Calu3 (cell line): ENCODE measurements at regions not wholly inside any gene's neighbourhood (a gene's known extent, or its start where the extent isn't known, plus 50 kb on each side); places are given as distances from the start of the nearest gene placed in this dataset.

Experiments
- BruUV-seq: library from RNA; stranded (reverse); fragments of 400-500 nt; replicated peaks from 2 replicates; lab custom pipeline; 2021; lab: Mats Ljungman, UMichigan
- CTCF ChIA-PET: fragments of 300-600 bp; sonication (Branson Sonifier 250); formaldehyde crosslinking; loops from one replicate; lab custom pipeline; 2022; ENCODE audit warnings: antibody characterized with exemption; lab: Charles Lee
- DNase-seq: peaks from one replicate; pipeline ENCODE4 v3.0.0; 2022
- H3K27ac Mint-ChIP-seq: one replicate; pipeline ENCODE4 v1.8.0; 2022; ENCODE audit warnings: mixed read lengths; ENCODE audit not compliant: unreplicated experiment
- H3K27me3 Mint-ChIP-seq: one replicate; pipeline ENCODE4 v1.8.0; 2022; ENCODE audit warnings: mixed read lengths; ENCODE audit not compliant: unreplicated experiment
- H3K36me3 Mint-ChIP-seq: one replicate; pipeline ENCODE4 v1.8.0; 2022; ENCODE audit warnings: mild to moderate bottlenecking, moderate library complexity, mixed read lengths; ENCODE audit not compliant: insufficient read depth, unreplicated experiment
- H3K4me1 Mint-ChIP-seq: one replicate; pipeline ENCODE4 v1.8.0; 2022; ENCODE audit warnings: mild to moderate bottlenecking, low read depth, mixed read lengths; ENCODE audit not compliant: unreplicated experiment
- H3K4me3 Mint-ChIP-seq: one replicate; pipeline ENCODE4 v1.8.0; 2022; ENCODE audit warnings: mild to moderate bottlenecking, low read depth, moderate library complexity, mixed read lengths; ENCODE audit not compliant: unreplicated experiment
- H3K9me3 Mint-ChIP-seq: one replicate; pipeline ENCODE4 v1.8.0; 2022; ENCODE audit warnings: low read depth, mixed read lengths; ENCODE audit not compliant: unreplicated experiment
- intact Hi-C: fragments of 100-400 bp; cut with micrococcal nuclease; formaldehyde crosslinking; loops from one replicate; pipeline ENCODE4 v1.10.0; 2022; ENCODE audit not compliant: unreplicated experiment
- TF ChIP-seq, protein P1 (sequence below): fragments of 200-600 bp; IDR thresholded peaks from one replicate; pipeline ENCODE4 v1.8.0; 2022; ENCODE audit warnings: antibody characterized with exemption; ENCODE audit not compliant: unreplicated experiment

DNA sequence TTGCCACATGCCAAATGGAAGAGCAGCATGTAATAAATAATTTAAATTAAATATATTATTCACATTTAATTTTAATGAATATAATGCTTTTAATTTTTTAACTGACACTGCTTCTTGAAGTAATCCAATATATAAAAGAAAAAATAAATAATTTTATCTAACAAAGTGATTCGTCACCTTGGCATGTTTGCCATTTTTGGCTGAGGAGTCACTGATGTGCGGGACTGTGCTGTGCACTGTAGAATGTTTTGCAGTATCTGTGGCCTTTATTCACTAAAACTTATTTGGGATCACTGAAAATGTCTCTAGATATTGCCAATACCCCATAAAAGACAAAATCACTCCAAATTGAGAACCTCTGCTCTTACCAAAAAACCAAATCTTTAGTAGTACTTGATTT lies 807.8 kb downstream of the BRINP3 start:
- BruUV-seq, result no TSS peak
- Mint-ChIP-seq H3K27me3 (no peaks in the 10 kb centered on the region), H3K9me3 (peaks cover 2% of the 10 kb centered on the region), H3K4me3 (no peak overlapping the region), H3K27ac (no peak overlapping the region), H3K36me3 (no peaks in the 10 kb centered on the region), H3K4me1 (peaks cover 14% of the 10 kb centered on the region)
- CTCF ChIA-PET, result no interaction called here
- TF ChIP-seq, protein P1, sequence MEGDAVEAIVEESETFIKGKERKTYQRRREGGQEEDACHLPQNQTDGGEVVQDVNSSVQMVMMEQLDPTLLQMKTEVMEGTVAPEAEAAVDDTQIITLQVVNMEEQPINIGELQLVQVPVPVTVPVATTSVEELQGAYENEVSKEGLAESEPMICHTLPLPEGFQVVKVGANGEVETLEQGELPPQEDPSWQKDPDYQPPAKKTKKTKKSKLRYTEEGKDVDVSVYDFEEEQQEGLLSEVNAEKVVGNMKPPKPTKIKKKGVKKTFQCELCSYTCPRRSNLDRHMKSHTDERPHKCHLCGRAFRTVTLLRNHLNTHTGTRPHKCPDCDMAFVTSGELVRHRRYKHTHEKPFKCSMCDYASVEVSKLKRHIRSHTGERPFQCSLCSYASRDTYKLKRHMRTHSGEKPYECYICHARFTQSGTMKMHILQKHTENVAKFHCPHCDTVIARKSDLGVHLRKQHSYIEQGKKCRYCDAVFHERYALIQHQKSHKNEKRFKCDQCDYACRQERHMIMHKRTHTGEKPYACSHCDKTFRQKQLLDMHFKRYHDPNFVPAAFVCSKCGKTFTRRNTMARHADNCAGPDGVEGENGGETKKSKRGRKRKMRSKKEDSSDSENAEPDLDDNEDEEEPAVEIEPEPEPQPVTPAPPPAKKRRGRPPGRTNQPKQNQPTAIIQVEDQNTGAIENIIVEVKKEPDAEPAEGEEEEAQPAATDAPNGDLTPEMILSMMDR, result no peak
- intact Hi-C loops, result no loop called here
- DNase-seq, result no peak

DNA sequence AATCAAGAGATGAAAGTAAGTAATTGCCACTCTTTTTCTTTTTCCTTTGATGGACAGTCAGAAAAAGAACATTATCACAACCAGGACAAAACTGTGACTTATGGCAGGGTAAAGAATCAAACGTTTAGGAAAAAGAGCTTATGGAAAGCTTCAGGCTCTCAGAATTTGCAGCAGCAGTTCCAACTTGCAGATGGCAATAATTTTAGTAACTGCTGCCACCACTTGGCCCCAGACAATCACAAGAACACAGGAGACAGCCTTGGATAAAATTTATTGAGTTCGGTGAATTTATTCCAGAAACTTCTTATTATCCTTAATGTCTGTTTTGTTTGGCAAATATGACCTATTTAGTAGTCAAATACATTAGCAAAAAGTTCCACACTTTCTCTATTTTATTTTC lies 804.4 kb downstream of the BRINP3 start:
- no peak for DNase-seq
- Mint-ChIP-seq H3K27ac (no peak overlapping the region), H3K36me3 (no peaks in the 10 kb centered on the region), H3K4me1 (no peaks in the 10 kb centered on the region), H3K4me3 (no peak overlapping the region), H3K9me3 (peaks cover 2% of the 10 kb centered on the region), H3K27me3 (no peaks in the 10 kb centered on the region)
- BruUV-seq, result no TSS peak
- TF ChIP-seq, protein P1, result no peak
- intact Hi-C loops, result loop anchor here (2.0 kb wide), 1 partner anchor 242 kb away; no protein-coding TSS in a partner anchor
- CTCF ChIA-PET, result no interaction called here

DNA sequence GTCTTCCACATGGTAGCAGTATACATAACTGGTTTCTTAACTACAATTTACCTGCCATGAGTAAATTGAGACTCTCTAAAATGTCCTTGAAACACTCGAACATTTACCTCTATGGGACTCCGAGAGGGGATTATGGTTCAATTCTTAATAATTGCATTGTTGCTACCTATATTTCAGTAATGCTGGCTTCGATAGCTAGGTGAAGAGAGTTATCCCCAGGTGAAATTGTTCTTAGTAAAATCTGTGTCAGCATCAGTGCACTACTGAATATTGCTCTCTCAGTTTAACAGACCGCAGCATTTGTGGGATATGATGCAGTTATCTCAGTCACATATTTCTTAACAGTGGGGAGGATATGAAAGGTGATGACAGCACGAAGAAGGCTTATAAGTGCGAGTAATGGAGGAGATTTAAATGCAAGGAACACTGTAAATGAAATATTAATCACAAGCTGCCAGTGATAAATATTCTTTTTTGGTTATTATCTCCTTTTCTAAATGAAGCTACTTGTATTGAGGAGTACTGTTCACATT lies 801.9 kb downstream of the BRINP3 start:
- CTCF ChIA-PET, result interaction anchor here (0.7 kb wide), 1 partner anchor 101 kb away, joined by 4 read pairs; no protein-coding TSS in a partner anchor
- no peak overlapping the region for H3K27ac Mint-ChIP-seq
- intact Hi-C loops, result no loop called here
- no peak for DNase-seq
- no peak overlapping the region for H3K4me3 Mint-ChIP-seq
- no peaks in the 10 kb centered on the region for H3K27me3 Mint-ChIP-seq
- no peaks in the 10 kb centered on the region for H3K9me3 Mint-ChIP-seq
- TF ChIP-seq, protein P1, result no peak
- BruUV-seq, result no TSS peak
- no peaks in the 10 kb centered on the region for H3K36me3 Mint-ChIP-seq
- H3K4me1 Mint-ChIP-seq, result no peaks in the 10 kb centered on the region

DNA sequence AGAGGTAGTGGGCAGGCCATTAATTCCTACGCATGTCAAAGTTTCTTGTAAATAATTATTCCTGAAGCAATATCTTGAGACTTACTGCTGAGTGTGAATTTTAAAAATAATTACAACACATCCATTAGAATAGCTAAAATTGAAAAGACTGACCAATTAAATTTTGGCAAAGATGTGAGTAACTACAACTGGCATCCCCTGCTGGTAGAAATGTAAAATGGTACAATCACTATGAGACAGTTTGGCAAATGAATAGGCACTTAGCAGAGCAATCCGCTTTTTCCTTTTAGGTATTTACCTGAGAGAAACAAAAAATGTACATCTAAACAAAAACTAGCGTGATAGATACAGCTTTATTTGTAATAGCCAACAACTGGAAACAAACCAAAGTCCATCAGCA lies 798.9 kb downstream of the BRINP3 start:
- intact Hi-C loops, result no loop called here
- H3K36me3 Mint-ChIP-seq, result peaks cover 5% of the 10 kb centered on the region
- no peaks in the 10 kb centered on the region for H3K27me3 Mint-ChIP-seq
- no peak overlapping the region for H3K4me3 Mint-ChIP-seq
- CTCF ChIA-PET, result no interaction called here
- H3K9me3 Mint-ChIP-seq, result no peaks in the 10 kb centered on the region
- H3K27ac Mint-ChIP-seq, result no peak overlapping the region
- BruUV-seq, result no TSS peak
- TF ChIP-seq, protein P1, result no peak
- H3K4me1 Mint-ChIP-seq, result peaks cover 9% of the 10 kb centered on the region
- no peak for DNase-seq
